NOMO-1 (cell line): ENCODE measurements at regions not wholly inside any gene's neighbourhood (a gene's known extent, or its start where the extent isn't known, plus 50 kb on each side); places are given as distances from the start of the nearest gene placed in this dataset.

Experiments
- DNase-seq, 2 experiments: peaks; one replicate each; lab custom pipeline; 2025; ENCODE audit not compliant: unreplicated experiment in 2 of 2; lab: John Stamatoyannopoulos, UW

- DNase-seq: no peak
These were observed 341.8 kb downstream of the TMEM182 start for GRCh38 chr2:103103678-103104077.

- no peak for DNase-seq
These were observed 357.5 kb downstream of the TMEM182 start for GRCh38 chr2:103119352-103119751.

GRCh38 chr2:103121106-103121505, 359.3 kb downstream of the TMEM182 start:
- DNase-seq: no peak

GRCh38 chr2:103123516-103123915, 361.7 kb downstream of the TMEM182 start:
- no peak for DNase-seq

GRCh38 chr2:103130857-103131256, 369.0 kb downstream of the TMEM182 start:
- DNase-seq: no peak

- DNase-seq: no peak
These were observed 370.8 kb downstream of the TMEM182 start for GRCh38 chr2:103132536-103133217.

GRCh38 chr2:103135679-103136078, 373.8 kb downstream of the TMEM182 start:
- no peak for DNase-seq

- no peak for DNase-seq
These were observed 376.5 kb downstream of the TMEM182 start for GRCh38 chr2:103138123-103138901.

- DNase-seq: no peak
These were observed 377.9 kb downstream of the TMEM182 start for GRCh38 chr2:103139628-103140268.

GRCh38 chr2:103144837-103145236, 383.0 kb downstream of the TMEM182 start:
- no peak for DNase-seq

GRCh38 chr2:103145739-103146138, 383.9 kb downstream of the TMEM182 start:
- DNase-seq: no peak

GRCh38 chr2:103151046-103151445, 389.2 kb downstream of the TMEM182 start:
- DNase-seq: no peak

- DNase-seq: no peak
These were observed 390.7 kb downstream of the TMEM182 start for GRCh38 chr2:103152556-103152955.

GRCh38 chr2:103153580-103154284, 391.9 kb downstream of the TMEM182 start:
- DNase-seq: no peak

GRCh38 chr2:103155308-103155707, 393.5 kb downstream of the TMEM182 start:
- no peak for DNase-seq

- DNase-seq: no peak
These were observed 397.2 kb downstream of the TMEM182 start for GRCh38 chr2:103159018-103159417.

- peak; percentile 13 to 16 for DNase-seq
These were observed 399.8 kb downstream of the TMEM182 start for GRCh38 chr2:103161456-103162289.

GRCh38 chr2:103164748-103165147, 402.9 kb downstream of the TMEM182 start:
- DNase-seq: no peak

GRCh38 chr2:103165836-103166235, 404.0 kb downstream of the TMEM182 start:
- no peak for DNase-seq
